Spleen (tissue), 7 donors: ENCODE measurements at regions not wholly inside any gene's neighbourhood (a gene's known extent, or its start where the extent isn't known, plus 50 kb on each side); places are given as distances from the start of the nearest gene placed in this dataset.

Experiments
- CTCF ChIP-seq, 11 experiments: fragments of 200-600 bp in 7 of 11; fragments of 450-650 bp in 4 of 11; sonication (generic) in 4 of 11; IDR thresholded peaks in 8 of 11; conservative IDR thresholded peaks in 3 of 11; 1 replicate in 7 of 11; 2 replicates in 4 of 11; pipeline versions ENCODE4 v1.4.0 to v1.8.0; 2016 to 2021; ENCODE audit warnings: antibody characterized with exemption in 11 of 11, inconsistent platforms in 4 of 11, mild to moderate bottlenecking in 1 of 11
- POLR2A ChIP-seq, 3 donors: fragments of 450-650 bp; IDR thresholded peaks; one replicate each; pipeline ENCODE4 v1.5.1; 2017; ENCODE audit warnings: antibody characterized with exemption in 3 of 3, mild to moderate bottlenecking in 1 of 3
- POLR2AphosphoS5 ChIP-seq, 3 donors: sonication (generic); formaldehyde crosslinking; IDR thresholded peaks; one replicate each; pipeline ENCODE4 v1.5.1; 2017; ENCODE audit warnings: antibody characterized with exemption in 3 of 3
- donor health status: DM: no; HTN: no; CAD: no; lungs with moderate emphysema.
- donor health status: DM: no; HTN: no; CAD: no.
- donor health status: DM: no; HTN: no; CAD: no.

- no peak for TF ChIP-seq CTCF (IDR thresholded peaks at IDR 0.05 in 8 of 11, conservative IDR thresholded peaks at IDR 0.05 in 3 of 11)
- no peak for TF ChIP-seq POLR2AphosphoS5 (IDR thresholded peaks at IDR 0.05)
- TF ChIP-seq POLR2A (IDR thresholded peaks at IDR 0.05) = no peak
These were observed 96.9 kb downstream of the CEBPB start for GRCh38 chr20:50287512-50287911.
